Neural cell (in vitro differentiated cells): ENCODE measurements at regions not wholly inside any gene's neighbourhood (a gene's known extent, or its start where the extent isn't known, plus 50 kb on each side); places are given as distances from the start of the nearest gene placed in this dataset.

ENCODE experiments used
- EP300 ChIP-seq: fragments of 450-650 bp; conservative IDR thresholded peaks from 2 replicates; pipeline ENCODE4 v1.6.1; 2014; ENCODE audit warnings: antibody characterized with exemption, mild to moderate bottlenecking, moderate library complexity; ENCODE audit not compliant: poor library complexity, severe bottlenecking
- EZH2 ChIP-seq: fragments of 200-600, 300-800 bp; shearing (Covaris generic), sonication (generic); IDR thresholded peaks from 2 replicates; pipeline ENCODE4 v1.6.1; 2014; ENCODE audit warnings: antibody characterized with exemption, low read length, borderline replicate concordance, mild to moderate bottlenecking; ENCODE audit not compliant: insufficient read depth, poor library complexity, severe bottlenecking
- POLR2AphosphoS5 ChIP-seq: IDR thresholded peaks from 2 replicates; pipeline ENCODE4 v1.6.1; 2012
- TF ChIP-seq, protein P1 (sequence below): fragments of 450-650 bp; IDR thresholded peaks from 2 replicates; pipeline ENCODE4 v1.5.1; 2014; ENCODE audit warnings: antibody characterized with exemption, mild to moderate bottlenecking, moderate library complexity; ENCODE audit not compliant: poor library complexity, severe bottlenecking

DNA sequence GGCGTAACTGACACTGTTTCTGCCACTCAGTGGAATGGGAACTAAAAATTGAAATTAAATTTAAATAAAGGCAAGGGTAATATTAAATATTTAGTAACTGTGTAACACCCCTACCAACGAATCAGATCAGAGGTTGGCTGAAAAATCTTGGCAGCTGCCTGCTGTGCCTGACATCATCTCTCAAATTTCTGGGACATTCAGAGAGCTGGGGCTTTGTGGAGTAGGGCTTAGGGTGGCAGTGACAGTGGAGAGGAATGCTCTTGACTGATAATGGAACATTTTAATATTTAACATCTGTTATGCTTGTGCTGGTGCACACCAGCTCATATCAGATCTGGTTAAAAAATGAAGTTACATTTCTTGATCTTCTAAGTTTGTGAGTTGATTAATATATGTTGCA lies 62.2 kb downstream of the RFPL4B start:
- TF ChIP-seq EZH2: no peak
- TF ChIP-seq, protein P1, sequence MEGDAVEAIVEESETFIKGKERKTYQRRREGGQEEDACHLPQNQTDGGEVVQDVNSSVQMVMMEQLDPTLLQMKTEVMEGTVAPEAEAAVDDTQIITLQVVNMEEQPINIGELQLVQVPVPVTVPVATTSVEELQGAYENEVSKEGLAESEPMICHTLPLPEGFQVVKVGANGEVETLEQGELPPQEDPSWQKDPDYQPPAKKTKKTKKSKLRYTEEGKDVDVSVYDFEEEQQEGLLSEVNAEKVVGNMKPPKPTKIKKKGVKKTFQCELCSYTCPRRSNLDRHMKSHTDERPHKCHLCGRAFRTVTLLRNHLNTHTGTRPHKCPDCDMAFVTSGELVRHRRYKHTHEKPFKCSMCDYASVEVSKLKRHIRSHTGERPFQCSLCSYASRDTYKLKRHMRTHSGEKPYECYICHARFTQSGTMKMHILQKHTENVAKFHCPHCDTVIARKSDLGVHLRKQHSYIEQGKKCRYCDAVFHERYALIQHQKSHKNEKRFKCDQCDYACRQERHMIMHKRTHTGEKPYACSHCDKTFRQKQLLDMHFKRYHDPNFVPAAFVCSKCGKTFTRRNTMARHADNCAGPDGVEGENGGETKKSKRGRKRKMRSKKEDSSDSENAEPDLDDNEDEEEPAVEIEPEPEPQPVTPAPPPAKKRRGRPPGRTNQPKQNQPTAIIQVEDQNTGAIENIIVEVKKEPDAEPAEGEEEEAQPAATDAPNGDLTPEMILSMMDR: no peak
- TF ChIP-seq POLR2AphosphoS5: no peak
- TF ChIP-seq EP300: no peak
